ENCODE measurements at regions not wholly inside any gene's neighbourhood (a gene's known extent, or its start where the extent isn't known, plus 50 kb on each side); places are given as distances from the start of the nearest gene placed in this dataset.

DNA sequence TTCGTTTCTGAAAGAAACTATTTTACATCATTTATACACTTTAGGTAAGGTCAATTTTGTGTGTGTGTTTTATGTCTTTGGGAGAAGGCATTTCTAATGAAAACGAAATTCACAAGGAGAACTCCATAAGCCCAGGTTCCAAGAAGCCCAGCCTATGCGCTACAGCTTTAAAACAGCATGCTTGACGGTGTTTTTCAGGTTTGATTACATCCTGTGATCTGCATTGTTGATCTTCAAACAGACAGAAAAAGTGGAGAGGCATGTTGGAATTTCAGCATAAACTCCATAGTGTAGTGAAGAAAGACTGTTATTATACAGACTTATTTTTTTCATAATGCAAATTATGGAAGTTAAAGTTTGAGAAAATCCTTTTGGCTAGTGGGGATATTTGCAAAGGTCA, 187.6 kb downstream of the TEX36 start:
- TF ChIP-seq POLR2A (IDR thresholded peaks at IDR 0.05), result no peak
- no peak for TF ChIP-seq CTCF (IDR thresholded peaks at IDR 0.05)
